ENCODE measurements at regions not wholly inside any gene's neighbourhood (a gene's known extent, or its start where the extent isn't known, plus 50 kb on each side); places are given as distances from the start of the nearest gene placed in this dataset.

- POLR2A ChIA-PET, result no interaction called here
- no TSS peak for BruUV-seq (replicated peaks)
- Histone ChIP-seq H3K9me3 (ENCODE audit: control insufficient read depth, insufficient read depth, low read depth, low read length) (no peaks in the 10 kb centered on the region), H3K4me1 (ENCODE audit: control insufficient read depth, insufficient read depth, low read length) (peaks cover 7% of the 10 kb centered on the region; the same call in 1 of the 2 replicates), H3K36me3 (ENCODE audit: control insufficient read depth, insufficient read depth, low read length) (no peaks in the 10 kb centered on the region), H3K27ac (ENCODE audit: low read length) (no peak overlapping the region), H3K27me3 (ENCODE audit: control insufficient read depth, insufficient read depth, low read length) (no peaks in the 10 kb centered on the region), H3K4me3 (ENCODE audit: low read depth in 2 of 2, low read length in 2 of 2) (no peak overlapping the region)
- no peak for TF ChIP-seq CTCF (IDR thresholded peaks at IDR 0.05)
- no peak for TF ChIP-seq REST (IDR thresholded peaks at IDR 0.05; ENCODE audit: insufficient read depth in 1 of 2, low read depth in 2 of 2, low read length in 1 of 2)
- TF ChIP-seq SIN3A (IDR thresholded peaks at IDR 0.05; ENCODE audit: borderline replicate concordance, insufficient read depth, low read depth, low read length), result no peak
- TF ChIP-seq TCF7L2 (IDR thresholded peaks at IDR 0.05; ENCODE audit: low read depth, low read length), result no peak
- no peak for TF ChIP-seq POLR2AphosphoS5 (IDR thresholded peaks at IDR 0.05; ENCODE audit: low read depth, low read length)
- in situ Hi-C loops (cut with HindIII; ENCODE audit: low pct_unique_long_range_greater_than_20kb, low sequenced_read_pairs), result no loop called here
- CTCF ChIA-PET, result no interaction called here
- intact Hi-C loops (cut with micrococcal nuclease; ENCODE audit: unreplicated experiment), result no loop called here
- DNase-seq (ENCODE audit: low read depth, low spot score) (no peak), ATAC-seq (no peak)
These were observed 248.7 kb upstream of the SHH start for GRCh38 chr7:156060925-156061324.

- no peak for DNase-seq (ENCODE audit: low read depth, low spot score)
- CTCF ChIA-PET, result interaction anchor here (0.7 kb wide), 1 partner anchor 265 kb away, joined by 4 read pairs; no protein-coding TSS in a partner anchor
- H3K9me3 ChIP-seq (ENCODE audit: control insufficient read depth, insufficient read depth, low read depth, low read length), result no peaks in the 10 kb centered on the region
- H3K27me3 ChIP-seq (ENCODE audit: control insufficient read depth, insufficient read depth, low read length), result no peaks in the 10 kb centered on the region
- no peaks in the 10 kb centered on the region for H3K36me3 ChIP-seq (ENCODE audit: control insufficient read depth, insufficient read depth, low read length)
- no peak overlapping the region for H3K4me3 ChIP-seq (ENCODE audit: low read depth in 2 of 2, low read length in 2 of 2)
- ATAC-seq, result no peak
- intact Hi-C loops (cut with micrococcal nuclease; ENCODE audit: unreplicated experiment), result no loop called here
- no peak for TF ChIP-seq CTCF (IDR thresholded peaks at IDR 0.05)
- TF ChIP-seq POLR2AphosphoS5 (IDR thresholded peaks at IDR 0.05; ENCODE audit: low read depth, low read length), result no peak
- no peak for TF ChIP-seq TCF7L2 (IDR thresholded peaks at IDR 0.05; ENCODE audit: low read depth, low read length)
- TF ChIP-seq SIN3A (IDR thresholded peaks at IDR 0.05; ENCODE audit: borderline replicate concordance, insufficient read depth, low read depth, low read length), result no peak
- no peak for TF ChIP-seq REST (IDR thresholded peaks at IDR 0.05; ENCODE audit: insufficient read depth in 1 of 2, low read depth in 2 of 2, low read length in 1 of 2)
- BruUV-seq (replicated peaks), result no TSS peak
- in situ Hi-C loops (cut with HindIII; ENCODE audit: low pct_unique_long_range_greater_than_20kb, low sequenced_read_pairs), result no loop called here
- POLR2A ChIA-PET, result no interaction called here
- no peaks in the 10 kb centered on the region for H3K4me1 ChIP-seq (ENCODE audit: control insufficient read depth, insufficient read depth, low read length)
- H3K27ac ChIP-seq (ENCODE audit: low read length), result no peak overlapping the region
These were observed 247.1 kb upstream of the SHH start for GRCh38 chr7:156059369-156059768.

Measured in Panc1 (cell line).